ENCODE measurements at regions not wholly inside any gene's neighbourhood (a gene's known extent, or its start where the extent isn't known, plus 50 kb on each side); places are given as distances from the start of the nearest gene placed in this dataset.

- no peak for TF ChIP-seq CTCF (IDR thresholded peaks at IDR 0.05; ENCODE audit: partially characterized antibody, unreplicated experiment)
- Mint-ChIP-seq H3K27me3 (ENCODE audit: unreplicated experiment) (peaks cover 1% of the 10 kb centered on the region), H3K27ac (ENCODE audit: unreplicated experiment) (no peak overlapping the region), H3K36me3 (ENCODE audit: unreplicated experiment) (peaks cover 4% of the 10 kb centered on the region), H3K9me3 (ENCODE audit: unreplicated experiment) (peaks cover 2% of the 10 kb centered on the region), H3K4me3 (ENCODE audit: unreplicated experiment) (no peak overlapping the region), H3K4me1 (ENCODE audit: low read depth, unreplicated experiment) (no peaks in the 10 kb centered on the region)
- DNase-seq: no peak
Measured at GRCh38 chr7:119522263-119522662, 750.7 kb upstream of the KCND2 start.

DNA sequence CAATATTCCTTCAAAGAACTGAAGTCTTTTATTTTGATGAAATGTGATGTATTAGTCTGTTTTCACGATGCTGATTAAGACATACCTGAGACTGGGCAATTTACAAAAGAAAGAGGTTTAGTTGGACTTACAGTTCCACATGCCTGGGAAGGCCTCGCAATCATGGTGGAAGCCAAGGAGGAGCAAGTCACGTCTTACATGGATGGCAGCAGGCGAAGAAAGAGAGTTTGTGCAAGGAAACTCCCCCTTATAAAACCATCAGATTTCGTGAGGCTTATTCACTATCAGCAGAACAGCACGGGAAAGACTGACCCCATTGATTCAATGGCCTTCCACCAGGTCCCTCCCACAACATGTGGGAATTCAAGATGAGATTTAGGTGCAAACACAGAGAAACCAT is 750.3 kb upstream of the KCND2 start:
- Mint-ChIP-seq H3K27me3 (ENCODE audit: unreplicated experiment) (peaks cover 1% of the 10 kb centered on the region), H3K4me1 (ENCODE audit: low read depth, unreplicated experiment) (no peaks in the 10 kb centered on the region), H3K9me3 (ENCODE audit: unreplicated experiment) (peaks cover 2% of the 10 kb centered on the region), H3K36me3 (ENCODE audit: unreplicated experiment) (peaks cover 4% of the 10 kb centered on the region), H3K4me3 (ENCODE audit: unreplicated experiment) (no peak overlapping the region), H3K27ac (ENCODE audit: unreplicated experiment) (no peak overlapping the region)
- no peak for TF ChIP-seq CTCF (IDR thresholded peaks at IDR 0.05; ENCODE audit: partially characterized antibody, unreplicated experiment)
- DNase-seq: no peak

- H3K4me1 Mint-ChIP-seq (ENCODE audit: low read depth, unreplicated experiment): no peaks in the 10 kb centered on the region
Measured at GRCh38 chr7:119545118-119545517, 727.9 kb upstream of the KCND2 start.

GRCh38 chr7:119555788-119556187 is 717.2 kb upstream of the KCND2 start:
- Mint-ChIP-seq H3K4me3 (ENCODE audit: unreplicated experiment) (no peak overlapping the region), H3K36me3 (ENCODE audit: unreplicated experiment) (no peaks in the 10 kb centered on the region), H3K4me1 (ENCODE audit: low read depth, unreplicated experiment) (no peaks in the 10 kb centered on the region), H3K27me3 (ENCODE audit: unreplicated experiment) (no peaks in the 10 kb centered on the region), H3K27ac (ENCODE audit: unreplicated experiment) (no peak overlapping the region), H3K9me3 (ENCODE audit: unreplicated experiment) (no peaks in the 10 kb centered on the region)
- TF ChIP-seq CTCF (IDR thresholded peaks at IDR 0.05; ENCODE audit: partially characterized antibody, unreplicated experiment): no peak
- DNase-seq: no peak

More at GRCh38 chr7:119545118-119545517, 727.9 kb upstream of the KCND2 start:
- Mint-ChIP-seq H3K27ac (ENCODE audit: unreplicated experiment) (no peak overlapping the region), H3K27me3 (ENCODE audit: unreplicated experiment) (peaks cover 3% of the 10 kb centered on the region), H3K4me3 (ENCODE audit: unreplicated experiment) (no peak overlapping the region), H3K36me3 (ENCODE audit: unreplicated experiment) (no peaks in the 10 kb centered on the region), H3K9me3 (ENCODE audit: unreplicated experiment) (no peaks in the 10 kb centered on the region)
- DNase-seq: no peak
- no peak for TF ChIP-seq CTCF (IDR thresholded peaks at IDR 0.05; ENCODE audit: partially characterized antibody, unreplicated experiment)

DNA sequence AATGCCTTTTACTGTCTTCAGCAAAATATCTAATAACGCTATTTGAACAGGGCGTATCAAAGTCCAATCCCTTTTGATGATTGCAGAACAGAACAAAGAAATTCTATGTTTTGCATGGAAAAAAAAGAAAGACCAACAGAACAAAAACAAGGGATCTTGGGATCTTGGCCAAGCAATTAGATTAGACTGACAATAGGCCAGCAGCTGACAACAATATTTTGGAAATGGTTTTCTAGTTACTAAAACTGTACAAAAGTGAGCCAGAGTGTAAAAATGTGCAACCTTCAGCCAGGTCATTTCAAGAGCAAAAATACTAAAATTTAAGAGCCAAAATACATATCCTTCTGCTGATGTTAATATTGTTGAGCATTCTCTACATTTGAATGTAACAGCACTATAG is 716.5 kb upstream of the KCND2 start:
- no peak for DNase-seq
- Mint-ChIP-seq H3K9me3 (ENCODE audit: unreplicated experiment) (no peaks in the 10 kb centered on the region), H3K27me3 (ENCODE audit: unreplicated experiment) (no peaks in the 10 kb centered on the region), H3K4me3 (ENCODE audit: unreplicated experiment) (no peak overlapping the region), H3K36me3 (ENCODE audit: unreplicated experiment) (no peaks in the 10 kb centered on the region), H3K4me1 (ENCODE audit: low read depth, unreplicated experiment) (no peaks in the 10 kb centered on the region), H3K27ac (ENCODE audit: unreplicated experiment) (no peak overlapping the region)
- no peak for TF ChIP-seq CTCF (IDR thresholded peaks at IDR 0.05; ENCODE audit: partially characterized antibody, unreplicated experiment)

All from glutamatergic neuron (in vitro differentiated cells).